Vagina (tissue), 2 donors: ENCODE measurements at regions not wholly inside any gene's neighbourhood (a gene's known extent, or its start where the extent isn't known, plus 50 kb on each side); places are given as distances from the start of the nearest gene placed in this dataset.
"Not testable (repeated sequence)": the region's sequence is repeated elsewhere in the genome, so short reads cannot be mapped to it uniquely, and the experiment has no call there.

Source experiments
- DNase-seq, 2 donors: peaks; one replicate each; pipeline ENCODE4 v3.0.0-alpha.2; 2017; ENCODE audit errors: extremely low spot score in 2 of 2
- H3K27ac ChIP-seq: fragments of 200-600 bp; sonication (generic); one replicate; pipeline ENCODE4 v1.5.1; 2019
- H3K27me3 ChIP-seq: fragments of 200-600 bp; sonication (generic); one replicate; pipeline ENCODE4 v1.5.1; 2019
- H3K36me3 ChIP-seq, 2 donors: fragments of 200-600 bp; sonication (generic); one replicate each; pipeline ENCODE4 v1.5.1; 2017 to 2019
- H3K4me1 ChIP-seq: fragments of 200-600 bp; sonication (generic); one replicate; pipeline ENCODE4 v1.5.1; 2019
- H3K4me3 ChIP-seq, 2 donors: fragments of 200-600 bp; sonication (generic); 1 replicate in 1 of 2; 2 replicates in 1 of 2; pipeline ENCODE4 v1.5.1; 2016 to 2019
- H3K9me3 ChIP-seq: fragments of 200-600 bp; sonication (generic); one replicate; pipeline ENCODE4 v1.5.1; 2019
- POLR2A ChIP-seq, 2 donors: fragments of 450-650 bp; IDR thresholded peaks; one replicate each; pipeline ENCODE4 v1.6.1; 2017; ENCODE audit warnings: antibody characterized with exemption in 2 of 2, mild to moderate bottlenecking in 2 of 2, moderate library complexity in 2 of 2
- POLR2AphosphoS5 ChIP-seq, 2 donors: sonication (generic); formaldehyde crosslinking; IDR thresholded peaks; one replicate each; pipeline ENCODE4 v1.9.0; 2017; ENCODE audit warnings: antibody characterized with exemption in 2 of 2, mild to moderate bottlenecking in 2 of 2, low read depth in 1 of 2; ENCODE audit not compliant: insufficient read depth in 1 of 2
- intact Hi-C: fragments of 100-400 bp; cut with DNase I; formaldehyde crosslinking; loops from one replicate; pipeline ENCODE4 v1.15.1; 2023
- TF ChIP-seq, protein P1 (sequence below), 3 experiments: fragments of 450-650 bp in 2 of 3; fragments of 200-600 bp in 1 of 3; sonication (generic) in 1 of 3; IDR thresholded peaks; one replicate each; pipeline ENCODE4 v1.5.1; 2017 to 2019; ENCODE audit warnings: antibody characterized with exemption in 3 of 3, mild to moderate bottlenecking in 2 of 3, moderate library complexity in 2 of 3

- no peaks in the 10 kb centered on the region for H3K4me1 ChIP-seq
- H3K9me3 ChIP-seq = no peaks in the 10 kb centered on the region
- no peak overlapping the region for H3K4me3 ChIP-seq
- DNase-seq = no peak
- intact Hi-C loops = no loop called here
- no peak overlapping the region for H3K27ac ChIP-seq
- no peaks in the 10 kb centered on the region for H3K36me3 ChIP-seq
- no peaks in the 10 kb centered on the region for H3K27me3 ChIP-seq
- TF ChIP-seq POLR2A (IDR thresholded peaks at IDR 0.05) (no peak), POLR2AphosphoS5 (IDR thresholded peaks at IDR 0.05; ENCODE audit: insufficient read depth in 1 of 2, low read depth in 1 of 2) (no peak)
- TF ChIP-seq, protein P1, sequence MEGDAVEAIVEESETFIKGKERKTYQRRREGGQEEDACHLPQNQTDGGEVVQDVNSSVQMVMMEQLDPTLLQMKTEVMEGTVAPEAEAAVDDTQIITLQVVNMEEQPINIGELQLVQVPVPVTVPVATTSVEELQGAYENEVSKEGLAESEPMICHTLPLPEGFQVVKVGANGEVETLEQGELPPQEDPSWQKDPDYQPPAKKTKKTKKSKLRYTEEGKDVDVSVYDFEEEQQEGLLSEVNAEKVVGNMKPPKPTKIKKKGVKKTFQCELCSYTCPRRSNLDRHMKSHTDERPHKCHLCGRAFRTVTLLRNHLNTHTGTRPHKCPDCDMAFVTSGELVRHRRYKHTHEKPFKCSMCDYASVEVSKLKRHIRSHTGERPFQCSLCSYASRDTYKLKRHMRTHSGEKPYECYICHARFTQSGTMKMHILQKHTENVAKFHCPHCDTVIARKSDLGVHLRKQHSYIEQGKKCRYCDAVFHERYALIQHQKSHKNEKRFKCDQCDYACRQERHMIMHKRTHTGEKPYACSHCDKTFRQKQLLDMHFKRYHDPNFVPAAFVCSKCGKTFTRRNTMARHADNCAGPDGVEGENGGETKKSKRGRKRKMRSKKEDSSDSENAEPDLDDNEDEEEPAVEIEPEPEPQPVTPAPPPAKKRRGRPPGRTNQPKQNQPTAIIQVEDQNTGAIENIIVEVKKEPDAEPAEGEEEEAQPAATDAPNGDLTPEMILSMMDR (IDR thresholded peaks at IDR 0.05) = no peak
Observed at GRCh38 chr18:4755848-4756247, 300.7 kb upstream of the DLGAP1 start.

DNA sequence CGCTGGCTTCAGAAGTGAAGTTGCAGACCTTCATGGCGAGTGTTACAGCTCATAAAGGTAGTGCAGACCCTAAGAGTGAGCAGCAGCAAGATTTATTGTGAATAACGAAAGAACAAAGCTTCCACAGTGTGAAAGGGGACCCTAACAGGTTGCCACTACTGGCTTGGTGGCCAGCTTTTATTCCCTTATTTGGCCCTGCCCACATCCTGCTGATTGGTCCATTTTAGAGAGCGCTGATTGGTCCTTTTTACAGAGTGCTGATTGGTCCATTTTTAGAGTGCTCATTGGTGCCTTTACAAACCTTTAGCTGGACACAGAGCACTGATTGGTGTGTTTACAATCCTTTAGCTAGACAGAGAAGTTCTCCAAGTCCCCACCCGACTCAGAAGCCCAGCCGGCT lies 298.0 kb upstream of the DLGAP1 start:
- H3K9me3 ChIP-seq, H3K4me1 ChIP-seq, H3K4me3 ChIP-seq, DNase-seq, H3K27ac ChIP-seq, intact Hi-C loops, H3K36me3 ChIP-seq, H3K27me3 ChIP-seq: not testable (repeated sequence)

GRCh38 chr18:4751523-4751922 lies 296.4 kb upstream of the DLGAP1 start:
- Histone ChIP-seq H3K4me1 (no peaks in the 10 kb centered on the region), H3K4me3 (no peak overlapping the region), H3K36me3 (no peaks in the 10 kb centered on the region), H3K9me3 (no peaks in the 10 kb centered on the region), H3K27me3 (no peaks in the 10 kb centered on the region), H3K27ac (no peak overlapping the region)
- TF ChIP-seq, protein P1 (IDR thresholded peaks at IDR 0.05) = no peak
- TF ChIP-seq POLR2AphosphoS5 (IDR thresholded peaks at IDR 0.05; ENCODE audit: insufficient read depth in 1 of 2, low read depth in 1 of 2) (no peak), POLR2A (IDR thresholded peaks at IDR 0.05) (no peak)
- no peak for DNase-seq
- intact Hi-C loops = no loop called here

DNA sequence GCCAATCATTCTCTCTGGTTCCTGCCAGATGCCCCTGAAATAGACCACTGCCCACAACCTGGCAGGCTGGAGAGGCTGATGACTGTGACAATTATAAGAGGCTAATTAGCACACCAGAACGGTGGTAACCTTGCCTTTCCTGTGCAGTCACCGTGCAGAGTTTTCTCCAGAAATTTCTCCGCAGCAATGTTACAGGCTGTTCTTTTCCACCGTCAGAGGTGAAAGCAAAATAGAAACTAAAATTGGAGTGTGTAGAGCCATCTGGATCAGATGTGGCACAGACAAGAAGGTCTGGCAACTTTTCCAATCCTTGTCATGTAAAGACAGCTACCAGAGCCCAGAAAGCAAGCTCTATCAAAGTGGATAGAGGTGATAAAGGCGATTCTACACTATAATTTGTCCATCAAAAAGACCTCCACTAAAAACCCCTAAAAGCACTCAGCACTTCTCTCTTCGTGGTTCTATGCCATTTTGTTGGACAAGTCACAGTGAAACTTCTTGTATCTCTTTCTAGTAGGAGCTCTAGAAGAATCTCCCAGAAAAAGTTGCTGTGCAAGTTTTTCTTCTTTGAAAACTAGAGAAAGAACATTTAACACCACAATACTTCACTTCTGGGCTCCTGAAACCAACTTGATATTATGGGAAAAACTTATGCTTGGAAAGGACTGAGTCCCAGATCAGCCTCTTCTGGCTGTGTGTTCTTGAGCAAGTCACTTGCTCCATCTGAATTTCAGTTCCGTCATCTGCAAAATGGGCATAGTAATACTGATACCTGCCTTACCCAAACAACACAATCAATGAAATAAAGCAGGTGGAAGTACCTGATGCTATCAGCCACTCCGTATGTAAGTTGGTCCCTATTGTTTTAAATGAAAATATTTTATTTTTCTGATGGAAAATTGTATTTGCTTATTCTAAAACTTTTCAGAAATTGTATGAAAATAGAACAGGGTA lies 295.6 kb upstream of the DLGAP1 start:
- TF ChIP-seq POLR2AphosphoS5 (IDR thresholded peaks at IDR 0.05; ENCODE audit: insufficient read depth in 1 of 2, low read depth in 1 of 2) (no peak), POLR2A (IDR thresholded peaks at IDR 0.05) (no peak)
- TF ChIP-seq, protein P1 (IDR thresholded peaks at IDR 0.05) = no peak
- Histone ChIP-seq H3K4me1 (no peaks in the 10 kb centered on the region), H3K9me3 (no peaks in the 10 kb centered on the region), H3K4me3 (no peak overlapping the region), H3K27ac (no peak overlapping the region), H3K36me3 (no peaks in the 10 kb centered on the region), H3K27me3 (no peaks in the 10 kb centered on the region)
- intact Hi-C loops = no loop called here
- no peak for DNase-seq

DNA sequence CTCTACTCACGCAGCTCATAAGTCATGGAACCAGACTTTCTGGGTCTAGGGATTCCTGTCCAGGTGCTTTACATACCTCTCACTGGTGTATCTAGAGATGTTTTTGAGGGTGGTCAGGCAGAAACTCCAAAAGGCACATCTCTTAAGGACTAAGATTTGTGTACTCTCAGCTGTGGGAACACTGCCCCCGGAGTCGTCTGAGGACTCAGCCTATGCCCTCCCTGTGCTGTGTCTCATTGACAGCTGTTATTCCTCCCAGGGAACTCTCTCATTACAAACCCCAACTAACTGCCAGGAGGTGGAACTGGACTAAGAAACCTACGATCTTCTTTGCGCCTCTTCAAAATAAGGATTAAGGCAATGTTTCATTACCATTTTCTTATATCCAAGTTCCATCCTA lies 293.9 kb upstream of the DLGAP1 start:
- intact Hi-C loops = no loop called here
- Histone ChIP-seq H3K27ac (no peak overlapping the region), H3K9me3 (no peaks in the 10 kb centered on the region), H3K27me3 (no peaks in the 10 kb centered on the region), H3K36me3 (no peaks in the 10 kb centered on the region), H3K4me1 (no peaks in the 10 kb centered on the region), H3K4me3 (no peak overlapping the region)
- DNase-seq = no peak
- no peak for TF ChIP-seq POLR2AphosphoS5 (IDR thresholded peaks at IDR 0.05; ENCODE audit: insufficient read depth in 1 of 2, low read depth in 1 of 2)
- no peak for TF ChIP-seq POLR2A (IDR thresholded peaks at IDR 0.05)
- TF ChIP-seq, protein P1 (IDR thresholded peaks at IDR 0.05) = no peak
